Panc1 (cell line): ENCODE measurements at regions not wholly inside any gene's neighbourhood (a gene's known extent, or its start where the extent isn't known, plus 50 kb on each side); places are given as distances from the start of the nearest gene placed in this dataset.

Experiments
- ATAC-seq: fragments of 200-7000 bp; cut with Tn5 transposase; 2 replicates; pipeline ENCODE4 v1.9.1; 2020; ENCODE audit warnings: mild to moderate bottlenecking, moderate library complexity
- BruUV-seq: library from RNA; stranded (reverse); fragments of 400-500 nt; replicated peaks from 2 replicates; lab custom pipeline; 2021; lab: Mats Ljungman, UMichigan
- CTCF ChIA-PET: fragments of 300-600 bp; sonication (Branson Sonifier 250); formaldehyde crosslinking; loops from one replicate; lab custom pipeline; 2022; ENCODE audit warnings: antibody characterized with exemption; lab: Charles Lee
- POLR2A ChIA-PET: fragments of 300-600 bp; sonication (Branson Sonifier 250); formaldehyde crosslinking; loops from one replicate; lab custom pipeline; 2022; ENCODE audit warnings: antibody characterized with exemption; lab: Charles Lee
- DNase-seq: peaks from one replicate; pipeline ENCODE4 v3.0.0-alpha.2; 2010; ENCODE audit warnings: low read depth, low spot score
- H3K27ac ChIP-seq: 2 replicates; pipeline ENCODE4 v1.5.1; 2011; ENCODE audit warnings: mild to moderate bottlenecking, low read length, inconsistent platforms
- H3K27me3 ChIP-seq: fragments of 200-500 bp; sonication (Bioruptor generic); 2 replicates; pipeline ENCODE4 v1.6.0; 2014; ENCODE audit warnings: low read length, inconsistent platforms; ENCODE audit not compliant: control insufficient read depth, insufficient read depth
- H3K36me3 ChIP-seq: fragments of 200-500 bp; sonication (Bioruptor generic); 2 replicates; pipeline ENCODE4 v1.5.1; 2014; ENCODE audit warnings: inconsistent platforms, mild to moderate bottlenecking, low read length, moderate library complexity; ENCODE audit not compliant: control insufficient read depth, insufficient read depth
- H3K4me1 ChIP-seq: 2 replicates; pipeline ENCODE4 v1.5.1; 2011; ENCODE audit warnings: inconsistent platforms, mild to moderate bottlenecking, low read length, moderate library complexity; ENCODE audit not compliant: control insufficient read depth, insufficient read depth
- H3K4me3 ChIP-seq, 2 experiments: 2 replicates each; pipeline ENCODE4 v1.5.1; 2011 to 2012; ENCODE audit warnings: low read depth in 2 of 2, low read length in 2 of 2, mild to moderate bottlenecking in 2 of 2, inconsistent platforms in 1 of 2, moderate library complexity in 1 of 2
- H3K9me3 ChIP-seq: fragments of 200-500 bp; sonication (Bioruptor generic); 2 replicates; pipeline ENCODE4 v1.5.1; 2014; ENCODE audit warnings: low read depth, mild to moderate bottlenecking, inconsistent platforms, low read length, moderate library complexity; ENCODE audit not compliant: control insufficient read depth, insufficient read depth
- POLR2AphosphoS5 ChIP-seq: IDR thresholded peaks from 2 replicates; pipeline ENCODE4 v1.6.1; 2012; ENCODE audit warnings: mild to moderate bottlenecking, low read depth, low read length, moderate library complexity
- SIN3A ChIP-seq: IDR thresholded peaks from 2 replicates; pipeline ENCODE4 v1.6.1; 2012; ENCODE audit warnings: low read depth, mild to moderate bottlenecking, low read length, moderate library complexity, borderline replicate concordance; ENCODE audit not compliant: insufficient read depth
- TCF7L2 ChIP-seq: IDR thresholded peaks from 2 replicates; pipeline ENCODE4 v1.6.1; 2011; ENCODE audit warnings: mild to moderate bottlenecking, low read depth, low read length, inconsistent platforms
- in situ Hi-C: cut with HindIII; loops from 2 replicates; pipeline ENCODE4 v1.10.0; 2016; ENCODE audit warnings: low sequenced_read_pairs, low pct_unique_long_range_greater_than_20kb
- intact Hi-C: fragments of 100-400 bp; cut with micrococcal nuclease; formaldehyde crosslinking; loops from one replicate; pipeline ENCODE4 v1.10.0; 2022; ENCODE audit not compliant: unreplicated experiment
- TF ChIP-seq, protein P1 (sequence below): fragments of 450-650 bp; IDR thresholded peaks from 2 replicates; pipeline ENCODE4 v1.5.1; 2017; ENCODE audit warnings: mild to moderate bottlenecking
- TF ChIP-seq, protein P2 (sequence below), 2 experiments: IDR thresholded peaks; 2 replicates each; pipeline ENCODE4 v1.6.1; 2011 to 2012; ENCODE audit warnings: low read depth in 2 of 2, control low read depth in 1 of 2, low read length in 1 of 2, mild to moderate bottlenecking in 1 of 2, moderate library complexity in 1 of 2; ENCODE audit not compliant: insufficient read depth in 1 of 2

DNA sequence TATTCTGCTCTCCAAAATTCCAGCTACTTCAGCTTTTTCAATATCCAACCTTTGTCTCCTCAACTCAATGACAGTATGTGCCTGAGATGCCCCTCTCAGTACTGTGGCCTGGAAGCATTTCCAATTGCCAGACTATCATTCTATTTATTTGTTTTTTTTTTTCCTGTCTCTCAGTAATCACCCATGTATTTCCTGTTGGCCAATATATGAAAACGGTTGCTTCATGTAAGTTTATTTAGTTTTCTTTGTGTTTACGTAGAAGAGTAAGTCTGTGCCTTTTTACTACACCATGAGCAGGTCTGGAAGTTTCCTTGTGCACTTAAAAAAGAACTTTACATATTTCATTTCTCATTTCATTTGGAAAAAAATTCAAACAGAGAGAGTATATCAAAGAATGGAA lies 537.5 kb upstream of the SPANXN1 start:
- H3K4me3 ChIP-seq = no peak overlapping the region
- intact Hi-C loops (no loop called here), in situ Hi-C loops (no loop called here)
- CTCF ChIA-PET = no interaction called here
- TF ChIP-seq, protein P1, sequence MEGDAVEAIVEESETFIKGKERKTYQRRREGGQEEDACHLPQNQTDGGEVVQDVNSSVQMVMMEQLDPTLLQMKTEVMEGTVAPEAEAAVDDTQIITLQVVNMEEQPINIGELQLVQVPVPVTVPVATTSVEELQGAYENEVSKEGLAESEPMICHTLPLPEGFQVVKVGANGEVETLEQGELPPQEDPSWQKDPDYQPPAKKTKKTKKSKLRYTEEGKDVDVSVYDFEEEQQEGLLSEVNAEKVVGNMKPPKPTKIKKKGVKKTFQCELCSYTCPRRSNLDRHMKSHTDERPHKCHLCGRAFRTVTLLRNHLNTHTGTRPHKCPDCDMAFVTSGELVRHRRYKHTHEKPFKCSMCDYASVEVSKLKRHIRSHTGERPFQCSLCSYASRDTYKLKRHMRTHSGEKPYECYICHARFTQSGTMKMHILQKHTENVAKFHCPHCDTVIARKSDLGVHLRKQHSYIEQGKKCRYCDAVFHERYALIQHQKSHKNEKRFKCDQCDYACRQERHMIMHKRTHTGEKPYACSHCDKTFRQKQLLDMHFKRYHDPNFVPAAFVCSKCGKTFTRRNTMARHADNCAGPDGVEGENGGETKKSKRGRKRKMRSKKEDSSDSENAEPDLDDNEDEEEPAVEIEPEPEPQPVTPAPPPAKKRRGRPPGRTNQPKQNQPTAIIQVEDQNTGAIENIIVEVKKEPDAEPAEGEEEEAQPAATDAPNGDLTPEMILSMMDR = no peak
- TF ChIP-seq POLR2AphosphoS5 (no peak), TCF7L2 (no peak), SIN3A (no peak)
- TF ChIP-seq, protein P2, sequence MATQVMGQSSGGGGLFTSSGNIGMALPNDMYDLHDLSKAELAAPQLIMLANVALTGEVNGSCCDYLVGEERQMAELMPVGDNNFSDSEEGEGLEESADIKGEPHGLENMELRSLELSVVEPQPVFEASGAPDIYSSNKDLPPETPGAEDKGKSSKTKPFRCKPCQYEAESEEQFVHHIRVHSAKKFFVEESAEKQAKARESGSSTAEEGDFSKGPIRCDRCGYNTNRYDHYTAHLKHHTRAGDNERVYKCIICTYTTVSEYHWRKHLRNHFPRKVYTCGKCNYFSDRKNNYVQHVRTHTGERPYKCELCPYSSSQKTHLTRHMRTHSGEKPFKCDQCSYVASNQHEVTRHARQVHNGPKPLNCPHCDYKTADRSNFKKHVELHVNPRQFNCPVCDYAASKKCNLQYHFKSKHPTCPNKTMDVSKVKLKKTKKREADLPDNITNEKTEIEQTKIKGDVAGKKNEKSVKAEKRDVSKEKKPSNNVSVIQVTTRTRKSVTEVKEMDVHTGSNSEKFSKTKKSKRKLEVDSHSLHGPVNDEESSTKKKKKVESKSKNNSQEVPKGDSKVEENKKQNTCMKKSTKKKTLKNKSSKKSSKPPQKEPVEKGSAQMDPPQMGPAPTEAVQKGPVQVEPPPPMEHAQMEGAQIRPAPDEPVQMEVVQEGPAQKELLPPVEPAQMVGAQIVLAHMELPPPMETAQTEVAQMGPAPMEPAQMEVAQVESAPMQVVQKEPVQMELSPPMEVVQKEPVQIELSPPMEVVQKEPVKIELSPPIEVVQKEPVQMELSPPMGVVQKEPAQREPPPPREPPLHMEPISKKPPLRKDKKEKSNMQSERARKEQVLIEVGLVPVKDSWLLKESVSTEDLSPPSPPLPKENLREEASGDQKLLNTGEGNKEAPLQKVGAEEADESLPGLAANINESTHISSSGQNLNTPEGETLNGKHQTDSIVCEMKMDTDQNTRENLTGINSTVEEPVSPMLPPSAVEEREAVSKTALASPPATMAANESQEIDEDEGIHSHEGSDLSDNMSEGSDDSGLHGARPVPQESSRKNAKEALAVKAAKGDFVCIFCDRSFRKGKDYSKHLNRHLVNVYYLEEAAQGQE (IDR thresholded peaks at IDR 0.05; ENCODE audit: insufficient read depth in 1 of 2, low read depth in 2 of 2, low read length in 1 of 2) = no peak
- no peaks in the 10 kb centered on the region for H3K36me3 ChIP-seq
- no TSS peak for BruUV-seq
- DNase-seq (no peak), ATAC-seq (no peak)
- no peaks in the 10 kb centered on the region for H3K4me1 ChIP-seq
- H3K27ac ChIP-seq = no peak overlapping the region
- H3K9me3 ChIP-seq = no peaks in the 10 kb centered on the region
- H3K27me3 ChIP-seq = no peaks in the 10 kb centered on the region
- POLR2A ChIA-PET = no interaction called here

DNA sequence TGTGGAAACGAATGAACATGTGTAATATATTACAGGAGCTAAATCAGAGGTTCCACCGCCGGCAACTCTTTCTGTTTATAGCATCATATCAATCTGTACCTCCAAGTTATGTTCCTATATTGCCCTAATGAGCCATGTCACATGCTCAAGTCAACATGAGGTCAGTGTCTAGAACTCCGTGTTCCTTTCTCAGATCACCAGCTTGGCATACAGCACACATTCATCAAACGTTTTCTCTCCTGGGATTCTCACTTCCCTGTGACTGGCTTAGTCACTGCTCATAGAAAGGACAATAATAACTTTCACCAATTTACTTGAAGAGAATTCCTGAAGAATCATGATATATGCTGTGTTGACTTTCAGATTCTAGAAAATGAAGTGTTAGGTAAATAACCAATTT lies 532.0 kb upstream of the SPANXN1 start:
- H3K36me3 ChIP-seq = no peaks in the 10 kb centered on the region
- in situ Hi-C loops = no loop called here
- ChIA-PET CTCF (no interaction called here), POLR2A (no interaction called here)
- no peak overlapping the region for H3K27ac ChIP-seq
- TF ChIP-seq, protein P1 = no peak
- TF ChIP-seq, protein P2 (IDR thresholded peaks at IDR 0.05; ENCODE audit: insufficient read depth in 1 of 2, low read depth in 2 of 2, low read length in 1 of 2) = no peak
- no peak for TF ChIP-seq TCF7L2
- TF ChIP-seq SIN3A = no peak
- TF ChIP-seq POLR2AphosphoS5 = no peak
- ATAC-seq (no peak), DNase-seq (no peak)
- H3K4me3 ChIP-seq = no peak overlapping the region
- H3K27me3 ChIP-seq = no peaks in the 10 kb centered on the region
- no peaks in the 10 kb centered on the region for H3K4me1 ChIP-seq
- intact Hi-C loops = no loop called here
- no TSS peak for BruUV-seq
- no peaks in the 10 kb centered on the region for H3K9me3 ChIP-seq
